Activated CD4-positive, alpha-beta T cell treated with anti-CD3 and anti-CD28 coated beads for 36 hours (primary cell): ENCODE measurements at regions not wholly inside any gene's neighbourhood (a gene's known extent, or its start where the extent isn't known, plus 50 kb on each side); places are given as distances from the start of the nearest gene placed in this dataset.

Experiments used
- ATAC-seq: fragments of 200-7000 bp; cut with Tn5 transposase; one replicate; pipeline ENCODE4 v1.10.0; 2021; ENCODE audit warnings: mild to moderate bottlenecking, moderate library complexity
- CTCF ChIA-PET: fragments of 350-600 bp; sonication (Branson Sonifier 250); formaldehyde crosslinking; loops from one replicate; lab custom pipeline; 2021; ENCODE audit warnings: antibody characterized with exemption; lab: Charles Lee
- POLR2A ChIA-PET: fragments of 350-600 bp; sonication (Branson Sonifier 250); formaldehyde crosslinking; loops from one replicate; lab custom pipeline; 2021; ENCODE audit warnings: antibody characterized with exemption, inconsistent platforms; lab: Charles Lee
- DNase-seq: peaks from one replicate; pipeline ENCODE4 v3.0.0-alpha.2; 2020
- H3K27ac Mint-ChIP-seq: one replicate; pipeline ENCODE4 v1.8.0; 2021; ENCODE audit warnings: mixed read lengths
- H3K27me3 Mint-ChIP-seq: one replicate; pipeline ENCODE4 v1.8.0; 2021; ENCODE audit warnings: mixed read lengths
- H3K36me3 Mint-ChIP-seq: one replicate; pipeline ENCODE4 v1.8.0; 2021; ENCODE audit warnings: low read depth, mixed read lengths
- H3K4me1 Mint-ChIP-seq: one replicate; pipeline ENCODE4 v1.8.0; 2021; ENCODE audit warnings: mixed read lengths
- H3K4me3 Mint-ChIP-seq: one replicate; pipeline ENCODE4 v1.8.0; 2021; ENCODE audit warnings: mild to moderate bottlenecking, moderate library complexity, mixed read lengths
- H3K9me3 Mint-ChIP-seq: one replicate; pipeline ENCODE4 v1.8.0; 2021; ENCODE audit warnings: low read depth, mixed read lengths
- intact Hi-C, 2 experiments: fragments of 100-400 bp; cut with DNase I in 1 of 2; cut with micrococcal nuclease in 1 of 2; formaldehyde crosslinking; loops; one replicate each; pipeline versions ENCODE4 v1.14.2 to v1.15.1; 2022 to 2024; cut with DNase I, micrococcal nuclease

DNA sequence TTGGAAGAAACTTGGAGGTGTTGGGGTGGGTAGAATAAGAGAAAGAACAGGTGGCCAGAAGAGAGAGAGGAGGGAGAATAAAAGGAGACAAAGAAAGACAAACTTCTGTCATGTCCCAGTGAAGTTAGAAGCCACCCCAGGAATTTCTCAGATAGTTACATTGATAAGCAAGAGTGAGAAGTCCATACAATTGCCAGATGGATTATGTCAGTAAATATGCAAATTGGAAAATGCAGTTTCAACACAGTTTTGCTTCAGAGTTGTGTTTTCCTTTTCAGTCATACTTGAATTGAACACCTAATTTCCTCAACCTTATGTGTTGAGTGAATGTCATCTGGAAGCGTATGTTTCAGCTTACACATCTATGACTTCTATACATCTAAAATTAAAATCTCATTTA is 139.2 kb downstream of the RXFP2 start:
- H3K27ac Mint-ChIP-seq, result no peak overlapping the region
- ATAC-seq (no peak), DNase-seq (no peak)
- POLR2A ChIA-PET, result no interaction called here
- CTCF ChIA-PET, result no interaction called here
- no peaks in the 10 kb centered on the region for H3K27me3 Mint-ChIP-seq
- intact Hi-C loops, result no loop called here
- no peaks in the 10 kb centered on the region for H3K36me3 Mint-ChIP-seq
- no peaks in the 10 kb centered on the region for H3K9me3 Mint-ChIP-seq
- peaks cover 4% of the 10 kb centered on the region for H3K4me1 Mint-ChIP-seq
- H3K4me3 Mint-ChIP-seq, result no peak overlapping the region

DNA sequence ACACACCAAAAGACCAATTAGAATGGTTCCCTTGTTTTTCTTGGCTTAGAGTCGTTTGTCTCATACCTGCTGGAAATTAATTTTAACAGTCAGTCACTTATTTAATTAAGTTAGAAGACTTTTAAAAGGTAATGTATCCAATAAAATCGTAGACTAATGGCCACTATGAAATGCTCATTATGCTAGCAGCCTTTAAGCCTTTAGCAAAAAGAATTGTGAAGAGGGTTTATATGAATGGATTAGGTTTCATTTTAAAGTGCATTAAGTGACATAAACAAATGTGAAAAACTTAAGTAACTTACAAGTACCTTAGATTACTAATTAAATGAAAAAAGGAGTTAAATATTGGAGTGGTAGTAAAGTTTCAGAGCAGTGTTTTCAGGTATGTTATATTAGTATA is 139.6 kb downstream of the RXFP2 start:
- Mint-ChIP-seq H3K27ac (no peak overlapping the region), H3K36me3 (no peaks in the 10 kb centered on the region), H3K27me3 (no peaks in the 10 kb centered on the region), H3K4me3 (no peak overlapping the region), H3K4me1 (peaks cover 4% of the 10 kb centered on the region), H3K9me3 (no peaks in the 10 kb centered on the region)
- ChIA-PET CTCF (no interaction called here), POLR2A (no interaction called here)
- DNase-seq (no peak), ATAC-seq (no peak)
- intact Hi-C loops, result no loop called here

DNA sequence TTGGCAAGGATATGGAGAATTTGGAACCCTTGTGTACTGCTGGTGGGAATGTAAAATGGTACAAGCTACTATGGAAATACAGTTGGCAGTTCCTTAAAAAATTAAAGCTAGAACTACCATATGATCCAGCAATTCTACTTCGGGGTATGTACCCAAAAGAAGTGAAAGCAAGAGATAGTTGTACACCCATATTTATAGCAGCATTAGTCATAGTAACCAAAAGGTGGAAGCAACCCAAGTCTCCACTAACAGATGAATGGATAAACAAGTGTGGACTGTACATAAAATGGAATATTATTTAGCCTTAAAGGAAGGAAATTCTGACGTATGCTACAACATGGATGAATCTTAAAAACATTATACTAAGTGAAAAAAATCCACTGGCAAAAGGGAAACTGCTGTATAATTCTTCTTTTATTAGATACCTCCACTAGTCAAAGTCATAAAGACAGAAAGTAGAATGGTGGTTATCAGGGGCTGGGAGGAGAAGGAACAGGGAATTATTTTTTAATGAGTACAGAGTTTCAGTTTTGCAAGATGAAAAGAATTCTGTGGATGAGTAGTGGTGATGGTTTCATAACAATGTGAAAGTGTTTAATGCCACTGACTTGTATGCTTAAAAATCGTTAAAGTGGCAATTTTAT is 141.6 kb downstream of the RXFP2 start:
- DNase-seq (no peak), ATAC-seq (no peak)

DNA sequence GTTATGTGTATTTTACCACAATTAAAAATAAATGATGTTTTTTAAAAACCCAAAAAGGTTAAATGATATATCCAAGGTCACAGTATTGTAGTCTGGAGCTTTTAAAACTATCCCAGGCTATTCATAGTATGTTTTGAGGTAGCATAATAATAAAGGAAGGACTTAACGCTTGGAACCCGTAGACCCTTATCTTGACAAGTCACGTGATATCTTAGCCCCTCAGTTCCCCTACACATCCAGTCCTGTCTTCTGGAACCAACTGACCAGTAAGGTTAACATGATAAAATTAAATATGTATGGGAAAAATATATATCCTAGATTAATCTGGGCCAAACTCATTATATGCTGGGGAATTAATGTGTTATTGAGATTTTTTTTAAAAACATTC is 142.2 kb downstream of the RXFP2 start:
- Mint-ChIP-seq H3K27ac (no peak overlapping the region), H3K36me3 (no peaks in the 10 kb centered on the region), H3K4me3 (no peak overlapping the region), H3K4me1 (peaks cover 2% of the 10 kb centered on the region), H3K27me3 (no peaks in the 10 kb centered on the region), H3K9me3 (no peaks in the 10 kb centered on the region)
- ChIA-PET CTCF (no interaction called here), POLR2A (no interaction called here)
- no peak for DNase-seq
- ATAC-seq, result no peak
- intact Hi-C loops, result no loop called here

More for the DNA sequence above, 141.6 kb downstream of the RXFP2 start:
- no peak overlapping the region for H3K27ac Mint-ChIP-seq
- ChIA-PET POLR2A (no interaction called here), CTCF (no interaction called here)
- H3K27me3 Mint-ChIP-seq, result no peaks in the 10 kb centered on the region
- no peak overlapping the region for H3K4me3 Mint-ChIP-seq
- intact Hi-C loops, result no loop called here
- H3K4me1 Mint-ChIP-seq, result peaks cover 4% of the 10 kb centered on the region
- H3K9me3 Mint-ChIP-seq, result no peaks in the 10 kb centered on the region
- H3K36me3 Mint-ChIP-seq, result no peaks in the 10 kb centered on the region

DNA sequence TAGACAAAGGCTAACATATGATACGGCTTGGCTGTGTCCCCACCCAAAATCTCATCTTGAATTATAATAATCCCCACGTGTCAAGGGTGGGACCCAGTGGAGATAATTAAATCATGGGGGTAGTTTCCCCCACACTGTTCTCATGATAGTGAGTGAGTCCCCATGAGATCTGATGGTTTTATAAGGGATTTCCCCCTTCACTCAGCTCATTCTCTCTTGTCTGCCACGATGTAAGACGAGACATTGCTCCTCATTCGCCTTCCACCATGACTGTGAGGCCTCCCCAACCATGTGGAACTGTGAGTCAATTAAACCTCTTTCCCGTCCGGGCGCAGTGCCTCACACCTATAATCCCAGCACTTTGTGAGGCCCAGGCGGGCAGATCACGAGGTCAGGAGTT is 143.5 kb downstream of the RXFP2 start:
- Mint-ChIP-seq H3K36me3 (no peaks in the 10 kb centered on the region), H3K4me3 (no peak overlapping the region), H3K4me1 (no peaks in the 10 kb centered on the region), H3K27ac (no peak overlapping the region), H3K9me3 (no peaks in the 10 kb centered on the region), H3K27me3 (no peaks in the 10 kb centered on the region)
- ChIA-PET CTCF (no interaction called here), POLR2A (no interaction called here)
- peak; percentile 16 for DNase-seq
- intact Hi-C loops, result no loop called here
- peak; percentile 49 for ATAC-seq

DNA sequence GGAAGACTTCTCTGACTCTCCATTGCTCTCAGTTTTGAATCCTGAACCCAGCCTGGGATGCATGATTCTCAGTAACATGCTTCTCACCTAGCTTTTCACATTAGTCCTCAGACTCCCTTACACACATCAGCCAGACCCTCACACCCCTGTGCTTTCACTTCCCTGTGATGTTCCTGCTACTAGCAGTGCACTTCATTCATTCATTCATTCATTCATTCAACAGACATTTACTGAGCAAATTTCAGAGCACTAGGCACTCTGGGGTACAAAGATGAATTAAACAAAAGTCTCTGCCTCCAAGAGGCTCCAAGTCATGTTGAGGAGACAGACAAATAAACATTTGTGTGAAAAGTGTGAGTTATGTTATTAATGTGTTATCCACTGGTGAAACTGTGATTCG is 145.2 kb downstream of the RXFP2 start:
- no peaks in the 10 kb centered on the region for H3K36me3 Mint-ChIP-seq
- POLR2A ChIA-PET, result no interaction called here
- no peak for DNase-seq

DNA sequence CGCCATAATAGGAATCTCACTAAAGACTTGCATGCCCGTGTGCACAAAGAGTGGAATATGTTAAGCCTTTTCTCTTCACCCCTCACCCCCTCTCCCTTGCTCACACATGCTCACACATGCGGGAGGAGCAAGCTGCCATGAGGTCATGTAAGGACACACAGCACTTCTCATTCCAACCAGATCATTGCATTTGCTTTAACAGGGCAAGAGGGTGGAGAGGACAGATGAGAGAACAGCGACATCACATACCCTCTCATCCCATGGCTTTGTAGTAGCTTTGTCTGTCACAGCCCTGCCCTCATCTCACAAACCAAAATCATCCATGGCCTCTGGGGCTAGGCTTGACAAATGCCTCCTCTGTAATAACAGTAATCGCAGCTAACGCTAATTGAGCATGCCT is 145.6 kb upstream of the FRY start:
- DNase-seq (no peak), ATAC-seq (no peak)
- intact Hi-C loops, result no loop called here
- H3K4me1 Mint-ChIP-seq, result no peaks in the 10 kb centered on the region
- POLR2A ChIA-PET, result no interaction called here
- peaks cover 2% of the 10 kb centered on the region for H3K27me3 Mint-ChIP-seq
- H3K27ac Mint-ChIP-seq, result no peak overlapping the region
- H3K36me3 Mint-ChIP-seq, result no peaks in the 10 kb centered on the region
- CTCF ChIA-PET, result no interaction called here
- no peak overlapping the region for H3K4me3 Mint-ChIP-seq
- H3K9me3 Mint-ChIP-seq, result no peaks in the 10 kb centered on the region

More for the DNA sequence above, 145.2 kb downstream of the RXFP2 start:
- Mint-ChIP-seq H3K27ac (no peak overlapping the region), H3K9me3 (no peaks in the 10 kb centered on the region), H3K4me3 (no peak overlapping the region), H3K27me3 (peaks cover 2% of the 10 kb centered on the region), H3K4me1 (no peaks in the 10 kb centered on the region)
- intact Hi-C loops, result no loop called here
- CTCF ChIA-PET, result no interaction called here
- no peak for ATAC-seq

DNA sequence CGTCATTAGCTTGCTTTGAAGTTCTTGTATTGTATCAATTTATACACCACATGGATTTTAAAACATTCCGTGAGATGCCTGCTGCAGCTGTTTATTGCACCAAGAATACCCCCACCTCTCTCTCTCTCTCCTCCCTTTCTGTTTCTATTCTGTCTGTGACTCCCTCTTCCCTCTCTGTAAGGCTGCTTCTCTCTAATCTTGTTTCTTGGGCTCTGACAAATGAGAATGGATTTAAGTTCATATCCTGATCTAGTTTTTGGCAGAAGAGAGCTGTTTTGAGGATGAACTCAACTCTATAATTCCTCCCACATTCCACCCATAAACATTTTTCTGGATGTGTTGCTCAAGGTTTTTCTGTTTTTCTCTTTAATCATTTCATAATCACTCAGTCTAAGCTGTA is 144.3 kb upstream of the FRY start:
- ChIA-PET CTCF (interaction anchor here (0.8 kb wide), 1 partner anchor 22 kb away, joined by 4 read pairs; no protein-coding TSS in a partner anchor), POLR2A (no interaction called here)
- H3K36me3 Mint-ChIP-seq, result no peaks in the 10 kb centered on the region
- intact Hi-C loops, result no loop called here
- H3K27ac Mint-ChIP-seq, result no peak overlapping the region
- no peaks in the 10 kb centered on the region for H3K4me1 Mint-ChIP-seq
- ATAC-seq, result no peak
- DNase-seq, result no peak
- H3K4me3 Mint-ChIP-seq, result no peak overlapping the region
- H3K9me3 Mint-ChIP-seq, result no peaks in the 10 kb centered on the region
- peaks cover 2% of the 10 kb centered on the region for H3K27me3 Mint-ChIP-seq

DNA sequence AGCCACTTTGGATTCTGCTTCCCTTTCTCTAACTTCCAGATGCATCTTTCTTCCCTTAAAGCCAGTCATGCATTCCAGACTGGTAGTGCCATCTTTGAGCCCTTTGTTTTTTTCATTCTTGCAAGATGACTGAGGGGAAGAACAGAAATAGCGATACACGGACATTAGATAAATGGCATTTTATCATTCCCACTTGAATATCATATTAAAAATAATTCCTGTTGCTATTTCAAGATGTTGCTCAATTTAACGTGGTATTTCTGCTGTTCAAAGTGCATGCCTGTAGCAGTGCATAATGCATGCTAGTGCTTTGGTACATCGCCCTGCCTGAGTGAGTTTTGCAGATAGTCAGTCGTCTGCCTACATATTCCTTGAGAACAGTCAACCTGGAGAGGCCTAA is 140.6 kb upstream of the FRY start:
- no peak overlapping the region for H3K4me3 Mint-ChIP-seq
- no peak overlapping the region for H3K27ac Mint-ChIP-seq
- intact Hi-C loops, result no loop called here
- peaks cover 3% of the 10 kb centered on the region for H3K4me1 Mint-ChIP-seq
- ATAC-seq (no peak), DNase-seq (no peak)
- H3K9me3 Mint-ChIP-seq, result no peaks in the 10 kb centered on the region
- H3K27me3 Mint-ChIP-seq, result peaks cover 4% of the 10 kb centered on the region
- CTCF ChIA-PET, result interaction anchor here (0.8 kb wide), 1 partner anchor 13 kb away, joined by 3 read pairs; no protein-coding TSS in a partner anchor
- H3K36me3 Mint-ChIP-seq, result no peaks in the 10 kb centered on the region
- POLR2A ChIA-PET, result no interaction called here

DNA sequence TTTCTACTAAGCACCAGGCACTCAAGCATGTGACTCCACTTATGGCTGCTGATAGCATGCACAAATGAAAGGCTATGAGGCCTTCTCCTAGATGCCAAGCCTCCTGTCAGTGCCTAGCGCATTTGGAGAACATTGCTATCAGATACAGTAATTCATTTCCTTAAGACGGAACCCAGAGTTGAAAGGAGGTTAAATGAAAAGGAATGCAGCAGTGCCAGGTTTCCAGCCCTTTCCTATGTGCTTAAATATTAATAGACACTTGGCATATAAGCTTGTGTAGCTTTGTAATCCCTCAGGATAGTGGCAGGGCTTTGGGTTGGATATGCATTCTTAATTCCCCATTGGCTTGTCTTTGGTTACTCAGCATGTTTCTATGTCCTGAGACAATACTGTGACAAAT is 140.1 kb upstream of the FRY start:
- ATAC-seq (no peak), DNase-seq (no peak)
- intact Hi-C loops, result no loop called here
- Mint-ChIP-seq H3K4me1 (peaks cover 6% of the 10 kb centered on the region), H3K36me3 (no peaks in the 10 kb centered on the region), H3K9me3 (no peaks in the 10 kb centered on the region), H3K27me3 (peaks cover 4% of the 10 kb centered on the region), H3K4me3 (no peak overlapping the region), H3K27ac (no peak overlapping the region)
- ChIA-PET CTCF (interaction anchor here (0.8 to 2.1 kb wide), 2 partner anchors 13 to 18 kb away, joined by 3 to 10 read pairs; no protein-coding TSS in a partner anchor), POLR2A (no interaction called here)

DNA sequence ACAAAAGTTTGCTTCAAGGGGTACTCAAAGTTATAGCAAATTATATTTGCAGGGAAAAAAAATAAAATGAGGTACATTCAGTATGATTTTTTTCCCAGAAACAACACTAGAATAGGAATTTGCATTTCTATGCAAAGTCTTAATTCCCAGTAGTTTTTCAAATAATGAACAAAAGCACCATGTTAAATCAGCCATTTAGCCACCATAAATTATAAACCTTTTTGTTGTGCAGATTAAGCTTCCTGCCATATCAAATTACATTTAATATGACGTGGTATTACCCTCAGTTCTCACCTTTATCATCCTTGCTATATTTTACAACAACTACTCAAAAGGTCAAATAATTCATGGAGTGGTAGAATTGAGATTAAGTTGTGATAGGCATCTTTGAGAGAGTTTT is 136.6 kb upstream of the FRY start:
- Mint-ChIP-seq H3K27ac (no peak overlapping the region), H3K4me3 (no peak overlapping the region), H3K4me1 (peaks cover 13% of the 10 kb centered on the region), H3K27me3 (peaks cover 2% of the 10 kb centered on the region), H3K36me3 (no peaks in the 10 kb centered on the region), H3K9me3 (no peaks in the 10 kb centered on the region)
- DNase-seq (no peak), ATAC-seq (no peak)
- ChIA-PET CTCF (interaction anchor here (2.6 kb wide), 1 partner anchor 15 kb away, joined by 13 read pairs; no protein-coding TSS in a partner anchor), POLR2A (no interaction called here)
- intact Hi-C loops, result no loop called here

DNA sequence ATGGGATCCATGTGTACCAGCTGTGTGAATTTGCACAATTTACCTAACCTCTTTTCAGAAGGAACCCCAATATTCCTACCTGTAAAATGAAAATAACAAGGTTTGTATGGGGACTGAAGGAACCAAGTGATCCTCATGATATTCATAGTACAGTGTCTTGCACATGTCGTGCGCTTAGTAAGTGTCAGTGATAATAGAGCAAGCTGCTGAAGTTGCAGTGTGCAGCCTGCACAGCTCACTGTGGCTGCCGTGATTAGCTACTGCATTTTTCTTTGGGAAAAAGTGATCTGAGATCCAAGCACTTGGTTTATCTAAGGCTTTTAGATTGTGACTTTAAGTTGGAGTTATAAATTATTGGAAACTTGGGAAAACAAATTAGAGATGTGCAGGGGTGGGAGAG is 135.9 kb upstream of the FRY start:
- intact Hi-C loops, result no loop called here
- POLR2A ChIA-PET, result no interaction called here
- DNase-seq (no peak), ATAC-seq (no peak)
- CTCF ChIA-PET, result interaction anchor here (1.6 to 2.6 kb wide), 2 partner anchors 10 to 14 kb away, joined by 6 to 13 read pairs; no protein-coding TSS in a partner anchor
- no peak overlapping the region for H3K27ac Mint-ChIP-seq
- H3K36me3 Mint-ChIP-seq, result no peaks in the 10 kb centered on the region
- H3K4me1 Mint-ChIP-seq, result peaks cover 13% of the 10 kb centered on the region
- no peak overlapping the region for H3K4me3 Mint-ChIP-seq
- no peaks in the 10 kb centered on the region for H3K9me3 Mint-ChIP-seq
- H3K27me3 Mint-ChIP-seq, result peaks cover 2% of the 10 kb centered on the region
